GM12878 (cell line): ENCODE measurements at regions not wholly inside any gene's neighbourhood (a gene's known extent, or its start where the extent isn't known, plus 50 kb on each side); places are given as distances from the start of the nearest gene placed in this dataset.

ENCODE experiments used
- ATAC-seq: fragments of 200-7000 bp; cut with Tn5 transposase; 3 replicates; pipeline ENCODE4 v1.9.1; 2020; ENCODE audit warnings: mild to moderate bottlenecking, moderate library complexity
- BruUV-seq: library from RNA; stranded (reverse); fragments of 400-500 nt; replicated peaks from 2 replicates; lab custom pipeline; 2021; lab: Mats Ljungman, UMichigan
- CTCF ChIA-PET: fragments of 300-600 bp; sonication (Branson Sonifier 250); formaldehyde crosslinking; extraction: SDS; loops from one replicate; lab custom pipeline; 2021; ENCODE audit warnings: inconsistent platforms; lab: Yijun Ruan, JAX
- POLR2A ChIA-PET: fragments of 350-600 bp; formaldehyde crosslinking; extraction: SDS; loops from one replicate; lab custom pipeline; 2021; ENCODE audit warnings: inconsistent platforms; lab: Charles Lee
- RAD21 ChIA-PET: fragments of 300-600 bp; sonication (Branson Sonifier 250); formaldehyde crosslinking; loops from one replicate; lab custom pipeline; 2023; ENCODE audit warnings: antibody characterized with exemption; ENCODE audit not compliant: unreplicated experiment; lab: Charles Lee
- SMC1A ChIA-PET: fragments of 300-600 bp; sonication (Branson Sonifier 250); formaldehyde crosslinking; loops from one replicate; lab custom pipeline; 2023; ENCODE audit not compliant: unreplicated experiment, uncharacterized antibody; lab: Charles Lee
- DNase-seq: peaks from one replicate; pipeline ENCODE4 v3.0.0-alpha.2; 2011; ENCODE audit warnings: low read depth, low spot score
- FAIRE-seq: peaks from 3 replicates; lab custom pipeline; 2011; peaks lifted over from hg19 to GRCh38; lab: Jason Lieb, UNC
- H2AFZ ChIP-seq: 2 replicates; pipeline ENCODE4 v1.6.0; 2011; ENCODE audit warnings: low read depth, low read length, control low read depth; ENCODE audit not compliant: control insufficient read depth
- H3K27ac ChIP-seq: 2 replicates; pipeline ENCODE4 v1.5.1; 2011; ENCODE audit warnings: control low read depth; ENCODE audit not compliant: control insufficient read depth, insufficient read depth
- H3K27me3 ChIP-seq, 2 experiments: replicated peaks in 1 of 2; 2 replicates each; pipeline versions ENCODE4 v1.6.0 to v1.6.1; 2011; ENCODE audit warnings: low read length in 1 of 2; ENCODE audit not compliant: control insufficient read depth in 2 of 2, insufficient read depth in 2 of 2
- H3K36me3 ChIP-seq, 2 experiments: 2 replicates each; pipeline ENCODE4 v1.5.1; 2011; ENCODE audit warnings: low read length in 1 of 2; ENCODE audit not compliant: control insufficient read depth in 2 of 2, insufficient read depth in 2 of 2
- H3K4me1 ChIP-seq: 2 replicates; pipeline ENCODE4 v1.6.1; 2011; ENCODE audit warnings: mild to moderate bottlenecking, low read length, moderate library complexity, mixed read lengths; ENCODE audit not compliant: control insufficient read depth, insufficient read depth
- H3K4me2 ChIP-seq: 2 replicates; pipeline ENCODE4 v1.6.0; 2011; ENCODE audit warnings: control low read depth; ENCODE audit not compliant: control insufficient read depth, insufficient read depth
- H3K4me3 ChIP-seq: fragments of 200-600 bp; sonication (generic); 2 replicates; pipeline ENCODE4 v1.5.1; 2016
- H3K79me2 ChIP-seq: 2 replicates; pipeline ENCODE4 v1.6.0; 2011; ENCODE audit warnings: low read length; ENCODE audit not compliant: control insufficient read depth, insufficient read depth
- H3K9ac ChIP-seq: 2 replicates; pipeline ENCODE4 v1.8.0; 2011; ENCODE audit warnings: low read length, control low read depth, mixed read lengths; ENCODE audit not compliant: control insufficient read depth, insufficient read depth
- H3K9me3 ChIP-seq: replicated peaks from 3 replicates; pipeline ENCODE4 v1.5.1; 2011; ENCODE audit warnings: mild to moderate bottlenecking, low read length; ENCODE audit not compliant: control insufficient read depth, insufficient read depth
- H4K20me1 ChIP-seq: 2 replicates; pipeline ENCODE4 v1.6.0; 2011; ENCODE audit not compliant: control insufficient read depth, insufficient read depth
- IKZF2 ChIP-seq, 2 experiments: fragments of 450-650 bp; IDR thresholded peaks; 2 replicates each; pipeline ENCODE4 v1.6.1; 2017; ENCODE audit warnings: mild to moderate bottlenecking in 2 of 2, moderate library complexity in 2 of 2
- JUND ChIP-seq: IDR thresholded peaks from 2 replicates; pipeline ENCODE4 v1.6.1; 2012; ENCODE audit warnings: low read depth, mild to moderate bottlenecking, low read length, improper control_type of control experiment, moderate library complexity
- MEF2A ChIP-seq: IDR thresholded peaks from 2 replicates; pipeline ENCODE4 v1.6.1; 2011; ENCODE audit warnings: low read depth, mild to moderate bottlenecking, low read length, moderate library complexity; ENCODE audit not compliant: insufficient read depth
- MLLT1 ChIP-seq: fragments of 450-650 bp; IDR thresholded peaks from 2 replicates; pipeline ENCODE4 v1.6.1; 2016; ENCODE audit warnings: mild to moderate bottlenecking
- NFXL1 ChIP-seq: fragments of 450-650 bp; IDR thresholded peaks from 2 replicates; pipeline ENCODE4 v1.6.1; 2017; ENCODE audit warnings: antibody characterized with exemption, mild to moderate bottlenecking, borderline replicate concordance
- PAX5 ChIP-seq: IDR thresholded peaks from 2 replicates; pipeline ENCODE4 v1.6.1; 2011; ENCODE audit warnings: low read depth, low read length, borderline replicate concordance
- ZBED1 ChIP-seq: IDR thresholded peaks from 2 replicates; pipeline ENCODE4 v1.6.1; 2016; ENCODE audit warnings: borderline replicate concordance
- WGBS: methylation state at CpG from one replicate; pipeline ENCODE4 v1.1.6; 2016; ENCODE audit warnings: low lambda C conversion rate; ENCODE audit not compliant: insufficient replicate concordance, insufficient coverage; ENCODE audit errors: missing lambda C conversion rate; 5-methylcytosine and 5-hydroxymethylcytosine counted together
- in situ Hi-C: fragments of 300-500 bp; cut with MboI; formaldehyde crosslinking; loops from 9 replicates; pipeline ENCODE4 v1.14.3; 2018; ENCODE audit warnings: mixed read lengths
- intact Hi-C: fragments of 100-400 bp; cut with micrococcal nuclease; formaldehyde crosslinking; loops from one replicate; pipeline ENCODE4 v1.14.2; 2022; ENCODE audit not compliant: unreplicated experiment

GRCh38 chr1:59081795-59082194 lies 215.1 kb upstream of the FGGY start:
- Histone ChIP-seq H3K9me3 (no peaks in the 10 kb centered on the region), H3K27ac (no peak overlapping the region), H3K79me2 (no peaks in the 10 kb centered on the region), H3K4me1 (0 out of 2 replicates have a peak, but pooled peaks cover 5% of the 10 kb centered on the region), H3K4me3 (no peak overlapping the region), H3K4me2 (no peak overlapping the region), H4K20me1 (no peaks in the 10 kb centered on the region), H3K27me3 (no peaks in the 10 kb centered on the region), H3K9ac (no peak overlapping the region), H3K36me3 (no peaks in the 10 kb centered on the region), H2AFZ (no peak overlapping the region)
- ATAC-seq (no peak), FAIRE-seq (no peak), DNase-seq (no peak)
- intact Hi-C loops (no loop called here), in situ Hi-C loops (no loop called here)
- ChIA-PET CTCF (interaction anchor here (0.8 kb wide), 1 partner anchor 35 kb away, joined by 3 read pairs; no protein-coding TSS in a partner anchor), SMC1A (interaction anchor here (2.2 kb wide), 1 partner anchor 10 kb away, joined by 10 read pairs; no protein-coding TSS in a partner anchor), RAD21 (no interaction called here), POLR2A (no interaction called here)
- BruUV-seq = no TSS peak
- 89% methylated on average over 5 of the region's 5 CpGs for WGBS
- TF ChIP-seq NFXL1 (no peak), MLLT1 (no peak), MEF2A (no peak), PAX5 (no peak), IKZF2 (IDR thresholded peaks at IDR 0.05) (no peak), ZBED1 (no peak), JUND (no peak)
